COLO668 (cell line): ENCODE measurements at regions not wholly inside any gene's neighbourhood (a gene's known extent, or its start where the extent isn't known, plus 50 kb on each side); places are given as distances from the start of the nearest gene placed in this dataset.

ENCODE experiments used
- DNase-seq: peaks from one replicate; lab custom pipeline; 2025; ENCODE audit not compliant: unreplicated experiment; lab: John Stamatoyannopoulos, UW

GRCh38 chr15:29430831-29431230 is 161.2 kb upstream of the NSMCE3 start:
- DNase-seq: no peak

GRCh38 chr15:29430124-29430523 is 160.5 kb upstream of the NSMCE3 start:
- DNase-seq: no peak

GRCh38 chr15:29429584-29429983 is 160.0 kb upstream of the NSMCE3 start:
- no peak for DNase-seq

- no peak for DNase-seq
Observed at GRCh38 chr15:29428925-29429573, 159.4 kb upstream of the NSMCE3 start.

GRCh38 chr15:29425864-29426263 is 156.2 kb upstream of the NSMCE3 start:
- no peak for DNase-seq

- DNase-seq: no peak
Observed at GRCh38 chr15:29424118-29424517, 154.5 kb upstream of the NSMCE3 start.

- DNase-seq: no peak
Observed at GRCh38 chr15:29422606-29423005, 153.0 kb upstream of the NSMCE3 start.

GRCh38 chr15:29420188-29420587 is 150.6 kb upstream of the NSMCE3 start:
- no peak for DNase-seq

- no peak for DNase-seq
Observed at GRCh38 chr15:29418931-29419330, 149.3 kb upstream of the NSMCE3 start.

- DNase-seq: no peak
Observed at GRCh38 chr15:29418178-29418577, 148.6 kb upstream of the NSMCE3 start.

GRCh38 chr15:29411299-29411698 is 141.7 kb upstream of the NSMCE3 start:
- no peak for DNase-seq

- no peak for DNase-seq
Observed at GRCh38 chr15:29410338-29410737, 140.7 kb upstream of the NSMCE3 start.

GRCh38 chr15:29409890-29410289 is 140.3 kb upstream of the NSMCE3 start:
- DNase-seq: no peak

GRCh38 chr15:29405564-29405963 is 135.9 kb upstream of the NSMCE3 start:
- DNase-seq: no peak

- DNase-seq: peak; percentile 47
Observed at GRCh38 chr15:29403772-29404171, 134.2 kb upstream of the NSMCE3 start.

- no peak for DNase-seq
Observed at GRCh38 chr15:29401644-29402043, 132.0 kb upstream of the NSMCE3 start.

- no peak for DNase-seq
Observed at GRCh38 chr15:29400701-29401100, 131.1 kb upstream of the NSMCE3 start.

GRCh38 chr15:29398907-29399306 is 129.3 kb upstream of the NSMCE3 start:
- no peak for DNase-seq

GRCh38 chr15:29396176-29396811 is 126.7 kb upstream of the NSMCE3 start:
- no peak for DNase-seq

GRCh38 chr15:29393443-29393842 is 123.8 kb upstream of the NSMCE3 start:
- DNase-seq: no peak

- DNase-seq: no peak
Observed at GRCh38 chr15:29392358-29392757, 122.7 kb upstream of the NSMCE3 start.

GRCh38 chr15:29390051-29390450 is 120.4 kb upstream of the NSMCE3 start:
- no peak for DNase-seq

GRCh38 chr15:29386523-29386922 is 116.9 kb upstream of the NSMCE3 start:
- no peak for DNase-seq
